ENCODE measurements at regions not wholly inside any gene's neighbourhood (a gene's known extent, or its start where the extent isn't known, plus 50 kb on each side); places are given as distances from the start of the nearest gene placed in this dataset.

DNA sequence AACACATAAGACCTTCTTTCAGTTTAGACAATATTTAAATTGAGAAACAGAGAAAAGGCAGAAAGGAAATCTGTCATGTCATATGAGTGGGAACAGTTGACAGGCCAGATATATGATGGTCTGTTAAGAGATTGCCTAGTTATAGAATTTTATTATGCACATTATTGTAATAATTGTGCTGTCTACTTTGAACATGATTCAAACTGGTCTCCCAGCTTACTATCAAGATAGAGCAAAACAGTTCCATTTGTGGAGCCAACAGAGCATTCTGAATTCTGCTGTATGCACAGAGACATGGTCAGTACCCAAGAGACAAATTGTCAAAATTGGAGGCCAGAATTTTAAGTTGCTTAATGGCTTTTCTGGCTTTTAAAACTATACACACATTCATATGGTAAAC, 139.4 kb downstream of the FBXO8 start (continued):
- TF ChIP-seq CHD2 (IDR thresholded peaks at IDR 0.05; ENCODE audit: low read length) (no peak), CBX8 (IDR thresholded peaks at IDR 0.05; ENCODE audit: borderline replicate concordance, low read depth, low read length) (no peak), SIN3A (conservative IDR thresholded peaks at IDR 0.05 in 1 of 2, IDR thresholded peaks at IDR 0.05 in 1 of 2; ENCODE audit: low read depth in 1 of 2, low read length in 2 of 2) (no peak), CEBPB (IDR thresholded peaks at IDR 0.05; ENCODE audit: low read depth, low read length) (no peak), SRF (IDR thresholded peaks at IDR 0.05; ENCODE audit: low read depth, low read length) (no peak), NANOG (IDR thresholded peaks at IDR 0.05; ENCODE audit: insufficient read depth, low read depth, low read length, poor library complexity, severe bottlenecking) (no peak)
- TF ChIP-seq, protein P1, sequence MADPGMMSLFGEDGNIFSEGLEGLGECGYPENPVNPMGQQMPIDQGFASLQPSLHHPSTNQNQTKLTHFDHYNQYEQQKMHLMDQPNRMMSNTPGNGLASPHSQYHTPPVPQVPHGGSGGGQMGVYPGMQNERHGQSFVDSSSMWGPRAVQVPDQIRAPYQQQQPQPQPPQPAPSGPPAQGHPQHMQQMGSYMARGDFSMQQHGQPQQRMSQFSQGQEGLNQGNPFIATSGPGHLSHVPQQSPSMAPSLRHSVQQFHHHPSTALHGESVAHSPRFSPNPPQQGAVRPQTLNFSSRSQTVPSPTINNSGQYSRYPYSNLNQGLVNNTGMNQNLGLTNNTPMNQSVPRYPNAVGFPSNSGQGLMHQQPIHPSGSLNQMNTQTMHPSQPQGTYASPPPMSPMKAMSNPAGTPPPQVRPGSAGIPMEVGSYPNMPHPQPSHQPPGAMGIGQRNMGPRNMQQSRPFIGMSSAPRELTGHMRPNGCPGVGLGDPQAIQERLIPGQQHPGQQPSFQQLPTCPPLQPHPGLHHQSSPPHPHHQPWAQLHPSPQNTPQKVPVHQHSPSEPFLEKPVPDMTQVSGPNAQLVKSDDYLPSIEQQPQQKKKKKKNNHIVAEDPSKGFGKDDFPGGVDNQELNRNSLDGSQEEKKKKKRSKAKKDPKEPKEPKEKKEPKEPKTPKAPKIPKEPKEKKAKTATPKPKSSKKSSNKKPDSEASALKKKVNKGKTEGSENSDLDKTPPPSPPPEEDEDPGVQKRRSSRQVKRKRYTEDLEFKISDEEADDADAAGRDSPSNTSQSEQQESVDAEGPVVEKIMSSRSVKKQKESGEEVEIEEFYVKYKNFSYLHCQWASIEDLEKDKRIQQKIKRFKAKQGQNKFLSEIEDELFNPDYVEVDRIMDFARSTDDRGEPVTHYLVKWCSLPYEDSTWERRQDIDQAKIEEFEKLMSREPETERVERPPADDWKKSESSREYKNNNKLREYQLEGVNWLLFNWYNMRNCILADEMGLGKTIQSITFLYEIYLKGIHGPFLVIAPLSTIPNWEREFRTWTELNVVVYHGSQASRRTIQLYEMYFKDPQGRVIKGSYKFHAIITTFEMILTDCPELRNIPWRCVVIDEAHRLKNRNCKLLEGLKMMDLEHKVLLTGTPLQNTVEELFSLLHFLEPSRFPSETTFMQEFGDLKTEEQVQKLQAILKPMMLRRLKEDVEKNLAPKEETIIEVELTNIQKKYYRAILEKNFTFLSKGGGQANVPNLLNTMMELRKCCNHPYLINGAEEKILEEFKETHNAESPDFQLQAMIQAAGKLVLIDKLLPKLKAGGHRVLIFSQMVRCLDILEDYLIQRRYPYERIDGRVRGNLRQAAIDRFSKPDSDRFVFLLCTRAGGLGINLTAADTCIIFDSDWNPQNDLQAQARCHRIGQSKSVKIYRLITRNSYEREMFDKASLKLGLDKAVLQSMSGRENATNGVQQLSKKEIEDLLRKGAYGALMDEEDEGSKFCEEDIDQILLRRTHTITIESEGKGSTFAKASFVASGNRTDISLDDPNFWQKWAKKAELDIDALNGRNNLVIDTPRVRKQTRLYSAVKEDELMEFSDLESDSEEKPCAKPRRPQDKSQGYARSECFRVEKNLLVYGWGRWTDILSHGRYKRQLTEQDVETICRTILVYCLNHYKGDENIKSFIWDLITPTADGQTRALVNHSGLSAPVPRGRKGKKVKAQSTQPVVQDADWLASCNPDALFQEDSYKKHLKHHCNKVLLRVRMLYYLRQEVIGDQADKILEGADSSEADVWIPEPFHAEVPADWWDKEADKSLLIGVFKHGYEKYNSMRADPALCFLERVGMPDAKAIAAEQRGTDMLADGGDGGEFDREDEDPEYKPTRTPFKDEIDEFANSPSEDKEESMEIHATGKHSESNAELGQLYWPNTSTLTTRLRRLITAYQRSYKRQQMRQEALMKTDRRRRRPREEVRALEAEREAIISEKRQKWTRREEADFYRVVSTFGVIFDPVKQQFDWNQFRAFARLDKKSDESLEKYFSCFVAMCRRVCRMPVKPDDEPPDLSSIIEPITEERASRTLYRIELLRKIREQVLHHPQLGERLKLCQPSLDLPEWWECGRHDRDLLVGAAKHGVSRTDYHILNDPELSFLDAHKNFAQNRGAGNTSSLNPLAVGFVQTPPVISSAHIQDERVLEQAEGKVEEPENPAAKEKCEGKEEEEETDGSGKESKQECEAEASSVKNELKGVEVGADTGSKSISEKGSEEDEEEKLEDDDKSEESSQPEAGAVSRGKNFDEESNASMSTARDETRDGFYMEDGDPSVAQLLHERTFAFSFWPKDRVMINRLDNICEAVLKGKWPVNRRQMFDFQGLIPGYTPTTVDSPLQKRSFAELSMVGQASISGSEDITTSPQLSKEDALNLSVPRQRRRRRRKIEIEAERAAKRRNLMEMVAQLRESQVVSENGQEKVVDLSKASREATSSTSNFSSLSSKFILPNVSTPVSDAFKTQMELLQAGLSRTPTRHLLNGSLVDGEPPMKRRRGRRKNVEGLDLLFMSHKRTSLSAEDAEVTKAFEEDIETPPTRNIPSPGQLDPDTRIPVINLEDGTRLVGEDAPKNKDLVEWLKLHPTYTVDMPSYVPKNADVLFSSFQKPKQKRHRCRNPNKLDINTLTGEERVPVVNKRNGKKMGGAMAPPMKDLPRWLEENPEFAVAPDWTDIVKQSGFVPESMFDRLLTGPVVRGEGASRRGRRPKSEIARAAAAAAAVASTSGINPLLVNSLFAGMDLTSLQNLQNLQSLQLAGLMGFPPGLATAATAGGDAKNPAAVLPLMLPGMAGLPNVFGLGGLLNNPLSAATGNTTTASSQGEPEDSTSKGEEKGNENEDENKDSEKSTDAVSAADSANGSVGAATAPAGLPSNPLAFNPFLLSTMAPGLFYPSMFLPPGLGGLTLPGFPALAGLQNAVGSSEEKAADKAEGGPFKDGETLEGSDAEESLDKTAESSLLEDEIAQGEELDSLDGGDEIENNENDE (IDR thresholded peaks at IDR 0.05; ENCODE audit: insufficient replicate concordance, low read length): no peak
